Esophagus mucosa (tissue), 1 donor: ENCODE measurements at regions not wholly inside any gene's neighbourhood (a gene's known extent, or its start where the extent isn't known, plus 50 kb on each side); places are given as distances from the start of the nearest gene placed in this dataset.
"Not testable (repeated sequence)": the region's sequence is repeated elsewhere in the genome, so short reads cannot be mapped to it uniquely, and the experiment has no call there.

Source experiments
- ATAC-seq: fragments of 200-7000 bp; cut with Tn5 transposase; one replicate; pipeline ENCODE4 v1.9.1; 2020
- donor health status: DM: yes; HTN: yes; CAD: no.

- no peak for ATAC-seq
Measured at GRCh38 chr16:63185235-63185780, 1149.1 kb upstream of the CDH8 start.

GRCh38 chr16:63183743-63184142 lies 1147.5 kb upstream of the CDH8 start:
- no peak for ATAC-seq

GRCh38 chr16:63175313-63175712 lies 1139.1 kb upstream of the CDH8 start:
- no peak for ATAC-seq

- no peak for ATAC-seq
Measured at GRCh38 chr16:63174801-63175200, 1138.6 kb upstream of the CDH8 start.

- ATAC-seq = no peak
Measured at GRCh38 chr16:63171545-63171944, 1135.3 kb upstream of the CDH8 start.

- ATAC-seq = no peak
Measured at GRCh38 chr16:63169100-63169499, 1132.9 kb upstream of the CDH8 start.

- ATAC-seq = no peak
Measured at GRCh38 chr16:63157818-63158217, 1121.6 kb upstream of the CDH8 start.

- ATAC-seq = no peak
Measured at GRCh38 chr16:63146251-63146650, 1110.0 kb upstream of the CDH8 start.

GRCh38 chr16:63145411-63145810 lies 1109.2 kb upstream of the CDH8 start:
- no peak for ATAC-seq

GRCh38 chr16:63135069-63135468 lies 1098.8 kb upstream of the CDH8 start:
- no peak for ATAC-seq

- no peak for ATAC-seq
Measured at GRCh38 chr16:63131503-63131902, 1095.3 kb upstream of the CDH8 start.

GRCh38 chr16:63130942-63131341 lies 1094.7 kb upstream of the CDH8 start:
- no peak for ATAC-seq

- no peak for ATAC-seq
Measured at GRCh38 chr16:63129411-63130125, 1093.3 kb upstream of the CDH8 start.

GRCh38 chr16:63119905-63120304 lies 1083.7 kb upstream of the CDH8 start:
- ATAC-seq = not testable (repeated sequence)

- no peak for ATAC-seq
Measured at GRCh38 chr16:63100082-63100481, 1063.8 kb upstream of the CDH8 start.

- ATAC-seq = no peak
Measured at GRCh38 chr16:63096857-63097256, 1060.6 kb upstream of the CDH8 start.

- ATAC-seq = no peak
Measured at GRCh38 chr16:63092736-63093135, 1056.5 kb upstream of the CDH8 start.

- ATAC-seq = no peak
Measured at GRCh38 chr16:63082101-63082500, 1045.9 kb upstream of the CDH8 start.

- no peak for ATAC-seq
Measured at GRCh38 chr16:63080746-63081145, 1044.5 kb upstream of the CDH8 start.

- ATAC-seq = no peak
Measured at GRCh38 chr16:63069047-63069446, 1032.8 kb upstream of the CDH8 start.

- no peak for ATAC-seq
Measured at GRCh38 chr16:63067141-63067540, 1030.9 kb upstream of the CDH8 start.

- no peak for ATAC-seq
Measured at GRCh38 chr16:63066552-63066951, 1030.3 kb upstream of the CDH8 start.

- ATAC-seq = no peak
Measured at GRCh38 chr16:63061319-63061718, 1025.1 kb upstream of the CDH8 start.

GRCh38 chr16:63059676-63060075 lies 1023.4 kb upstream of the CDH8 start:
- no peak for ATAC-seq

- ATAC-seq = no peak
Measured at GRCh38 chr16:63057341-63057740, 1021.1 kb upstream of the CDH8 start.
